ENCODE measurements at regions not wholly inside any gene's neighbourhood (a gene's known extent, or its start where the extent isn't known, plus 50 kb on each side); places are given as distances from the start of the nearest gene placed in this dataset.

DNA sequence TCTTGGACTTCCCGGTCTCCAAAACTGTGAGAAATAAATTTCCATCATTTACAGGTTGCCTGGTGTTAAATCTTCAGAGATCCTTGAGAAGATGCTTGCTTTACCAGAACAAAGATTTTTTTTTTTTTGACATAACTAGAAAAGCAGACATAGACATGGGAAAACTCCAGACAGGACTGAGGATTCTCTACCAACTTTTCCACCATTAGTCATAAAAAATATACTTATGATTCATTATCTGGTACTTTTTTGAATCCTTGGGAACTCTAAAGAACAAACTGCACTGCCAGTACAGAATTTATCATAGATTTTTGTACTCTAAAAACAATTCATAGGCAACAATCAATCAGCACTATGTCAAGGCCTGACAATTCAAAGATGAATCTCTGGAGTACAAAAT lies 487.6 kb downstream of the EFNB2 start:
- TF ChIP-seq SIX5 (IDR thresholded peaks at IDR 0.05; ENCODE audit: low read depth, low read length) (no peak), NANOG (IDR thresholded peaks at IDR 0.05; ENCODE audit: insufficient read depth, low read depth, low read length, poor library complexity, severe bottlenecking) (no peak), SAP30 (IDR thresholded peaks at IDR 0.05; ENCODE audit: insufficient read depth, insufficient replicate concordance, low read length) (no peak)

More for the DNA sequence above, 487.6 kb downstream of the EFNB2 start:
- no peaks in the 10 kb centered on the region for H3K36me3 ChIP-seq (ENCODE audit: control insufficient read depth in 2 of 4, insufficient read depth in 4 of 4, low read length in 3 of 4)
- ChIA-PET CTCF (ENCODE audit: partially characterized antibody) (no interaction called here), POLR2A (ENCODE audit: partially characterized antibody) (no interaction called here)
- no peak overlapping the region for H4K8ac ChIP-seq (ENCODE audit: extremely low read depth, insufficient read depth, low read length)
- no peak overlapping the region for H3K4me2 ChIP-seq (ENCODE audit: insufficient read depth in 1 of 2, low read depth in 2 of 2, low read length in 2 of 2)
- H2BK120ac ChIP-seq (replicated peaks; ENCODE audit: low read depth, low read length), result no peak overlapping the region
- H4K91ac ChIP-seq (replicated peaks; ENCODE audit: insufficient read length, low read length), result no peak overlapping the region
- H3K79me1 ChIP-seq (ENCODE audit: low read depth, low read length), result no peaks in the 10 kb centered on the region
- H2BK5ac ChIP-seq (ENCODE audit: low read depth, low read length), result no peak overlapping the region
- no peak overlapping the region for H2BK12ac ChIP-seq (ENCODE audit: low read depth, low read length)
- H2AFZ ChIP-seq (ENCODE audit: low read length), result no peak overlapping the region
- H2AK5ac ChIP-seq (ENCODE audit: low read depth, low read length), result no peak overlapping the region
- H3K4me1 ChIP-seq (replicated peaks in 1 of 4; ENCODE audit: control insufficient read depth in 3 of 4, insufficient read depth in 4 of 4, low read length in 3 of 4), result no peaks in the 10 kb centered on the region
- no peak overlapping the region for H2BK20ac ChIP-seq (ENCODE audit: low read length)
- no peaks in the 10 kb centered on the region for H3K23me2 ChIP-seq (ENCODE audit: low read depth, low read length)
- H3K14ac ChIP-seq (ENCODE audit: insufficient read length), result no peak overlapping the region
- H3K27me3 ChIP-seq (replicated peaks in 1 of 4; ENCODE audit: control insufficient read depth in 3 of 4, extremely low read depth in 1 of 4, insufficient read depth in 3 of 4, low read length in 3 of 4), result no peaks in the 10 kb centered on the region
- H4K20me1 ChIP-seq (replicated peaks in 1 of 2; ENCODE audit: control insufficient read depth in 1 of 2, insufficient read depth in 2 of 2, low read length in 2 of 2), result no peaks in the 10 kb centered on the region
- H3K9ac ChIP-seq (replicated peaks in 1 of 4; ENCODE audit: extremely low read depth in 1 of 4, low read depth in 3 of 4, low read length in 3 of 4), result no peak overlapping the region
- H3K9me3 ChIP-seq (ENCODE audit: insufficient read depth in 2 of 2, low read depth in 1 of 2, low read length in 1 of 2), result no peaks in the 10 kb centered on the region
- no peak overlapping the region for H2BK15ac ChIP-seq (ENCODE audit: low read length)
- no peak overlapping the region for H3K18ac ChIP-seq (ENCODE audit: extremely low read depth, low read length)
- no peaks in the 10 kb centered on the region for H3K79me2 ChIP-seq (ENCODE audit: control insufficient read depth in 1 of 2, insufficient read depth in 2 of 2, low read length in 2 of 2)
- H3K56ac ChIP-seq (replicated peaks; ENCODE audit: insufficient read length, low read depth, low read length), result no peak overlapping the region
- no peak overlapping the region for H3K4ac ChIP-seq (replicated peaks; ENCODE audit: insufficient read length, low read depth, low read length)
- no peak overlapping the region for H3K23ac ChIP-seq (ENCODE audit: insufficient read length)
- no peak overlapping the region for H3K27ac ChIP-seq (ENCODE audit: low read depth, low read length)
- no peak for DNase-seq (ENCODE audit: low read depth in 1 of 2, low spot score in 2 of 2)
- no peak overlapping the region for H4K5ac ChIP-seq (ENCODE audit: insufficient read length, low read depth, low read length)
- H3K4me3 ChIP-seq (ENCODE audit: extremely low read depth in 1 of 4, insufficient read depth in 2 of 4, low read depth in 3 of 4, low read length in 4 of 4), result no peak overlapping the region
- no peak for FAIRE-seq
- 100% methylated on average over 1 of the region's 1 CpG; no CpG with 5 or more reads in 1 of the 2 experiments for WGBS, 2 experiments (ENCODE audit: extremely low coverage in 1 of 2, insufficient coverage in 1 of 2, insufficient read length in 1 of 2, insufficient replicate concordance in 2 of 2, low coverage in 1 of 2, low lambda C conversion rate in 2 of 2, missing lambda C conversion rate in 1 of 2)
